ENCODE measurements at regions not wholly inside any gene's neighbourhood (a gene's known extent, or its start where the extent isn't known, plus 50 kb on each side); places are given as distances from the start of the nearest gene placed in this dataset.

- 90% methylated on average over 6 of the region's 9 CpGs for WGBS (ENCODE audit: insufficient coverage)
These were observed 293.1 kb upstream of the HDAC4 start for GRCh38 chr2:239693761-239694415.

GRCh38 chr2:239693330-239693729, 292.5 kb upstream of the HDAC4 start:
- WGBS (ENCODE audit: insufficient coverage), result 93% methylated on average over 9 of the region's 11 CpGs
- intact Hi-C loops (cut with micrococcal nuclease), result no loop called here
- no peak overlapping the region for H3K4me3 Mint-ChIP-seq

More at GRCh38 chr2:239693761-239694415, 293.1 kb upstream of the HDAC4 start:
- H3K9me3 ChIP-seq (replicated peaks in 1 of 2; ENCODE audit: control insufficient read depth in 1 of 2, insufficient read depth in 1 of 2, low read length in 2 of 2), result peaks cover 0 to 4% of the 10 kb centered on the region in 2 donors
- Mint-ChIP-seq H3K9me3 (peaks cover 0 to 4% (median 1%) of the 10 kb centered on the region in 7 donors), H3K4me3 (no peak overlapping the region), H3K27ac (no peak overlapping the region), H3K4me1 (no peaks in the 10 kb centered on the region), H3K27me3 (ENCODE audit: low read depth in 3 of 3) (peaks cover 2 to 9% (median 7%) of the 10 kb centered on the region in 3 donors), H3K36me3 (no peaks in the 10 kb centered on the region)
- DNase-seq, result no peak
- H3K9ac ChIP-seq (ENCODE audit: insufficient read depth, low read length, poor library complexity, severe bottlenecking), result no peak overlapping the region
- no peaks in the 10 kb centered on the region for H3K4me1 ChIP-seq (ENCODE audit: control insufficient read depth in 1 of 2, insufficient read depth in 2 of 2, low read length in 2 of 2)
- no peak overlapping the region for H2AFZ ChIP-seq (ENCODE audit: insufficient read depth, low read depth, low read length, poor library complexity, severe bottlenecking)
- no peaks in the 10 kb centered on the region for H4K20me1 ChIP-seq (ENCODE audit: insufficient read depth, low read length)
- H3K27me3 ChIP-seq (ENCODE audit: control insufficient read depth in 2 of 2, insufficient read depth in 2 of 2, low read length in 2 of 2), result no peaks in the 10 kb centered on the region
- H3K79me2 ChIP-seq (ENCODE audit: insufficient read depth, low read length), result no peaks in the 10 kb centered on the region
- H3K4me2 ChIP-seq (replicated peaks; ENCODE audit: extremely low read depth, low read length, poor library complexity, severe bottlenecking), result no peak overlapping the region
- no peaks in the 10 kb centered on the region for H3K36me3 ChIP-seq (replicated peaks in 1 of 2; ENCODE audit: control insufficient read depth in 1 of 2, insufficient read depth in 2 of 2, low read length in 2 of 2)
- H3K27ac ChIP-seq (ENCODE audit: low read depth in 1 of 2, low read length in 2 of 2), result no peak overlapping the region
- H3K4me3 ChIP-seq (replicated peaks in 1 of 3; ENCODE audit: low read depth in 2 of 3, low read length in 3 of 3), result no peak overlapping the region
- intact Hi-C loops (cut with micrococcal nuclease), result no loop called here
- TF ChIP-seq CTCF (IDR thresholded peaks at IDR 0.05), result no peak

More at GRCh38 chr2:239693330-239693729, 292.5 kb upstream of the HDAC4 start:
- H4K20me1 ChIP-seq (ENCODE audit: insufficient read depth, low read length), result no peaks in the 10 kb centered on the region
- no peaks in the 10 kb centered on the region for H3K4me1 ChIP-seq (ENCODE audit: control insufficient read depth in 1 of 2, insufficient read depth in 2 of 2, low read length in 2 of 2)
- peaks cover 3 to 9% (median 7%) of the 10 kb centered on the region in 3 donors for H3K27me3 Mint-ChIP-seq (ENCODE audit: low read depth in 3 of 3)
- no peak for DNase-seq
- H3K9me3 Mint-ChIP-seq, result peaks cover 0 to 4% (median 1%) of the 10 kb centered on the region in 7 donors
- H3K9ac ChIP-seq (ENCODE audit: insufficient read depth, low read length, poor library complexity, severe bottlenecking), result no peak overlapping the region
- no peak overlapping the region for H3K4me3 ChIP-seq (replicated peaks in 1 of 3; ENCODE audit: low read depth in 2 of 3, low read length in 3 of 3)
- H3K27ac Mint-ChIP-seq, result no peak overlapping the region
- TF ChIP-seq CTCF (IDR thresholded peaks at IDR 0.05), result no peak
- no peaks in the 10 kb centered on the region for H3K27me3 ChIP-seq (ENCODE audit: control insufficient read depth in 2 of 2, insufficient read depth in 2 of 2, low read length in 2 of 2)
- H3K9me3 ChIP-seq (replicated peaks in 1 of 2; ENCODE audit: control insufficient read depth in 1 of 2, insufficient read depth in 1 of 2, low read length in 2 of 2), result peaks cover 0 to 4% of the 10 kb centered on the region in 2 donors
- H3K27ac ChIP-seq (ENCODE audit: low read depth in 1 of 2, low read length in 2 of 2), result no peak overlapping the region
- H3K4me2 ChIP-seq (replicated peaks; ENCODE audit: extremely low read depth, low read length, poor library complexity, severe bottlenecking), result no peak overlapping the region
- no peaks in the 10 kb centered on the region for H3K4me1 Mint-ChIP-seq
- no peaks in the 10 kb centered on the region for H3K36me3 Mint-ChIP-seq
- H3K36me3 ChIP-seq (replicated peaks in 1 of 2; ENCODE audit: control insufficient read depth in 1 of 2, insufficient read depth in 2 of 2, low read length in 2 of 2), result no peaks in the 10 kb centered on the region
- no peaks in the 10 kb centered on the region for H3K79me2 ChIP-seq (ENCODE audit: insufficient read depth, low read length)
- no peak overlapping the region for H2AFZ ChIP-seq (ENCODE audit: insufficient read depth, low read depth, low read length, poor library complexity, severe bottlenecking)
